GM21447 (cell line): ENCODE measurements at regions not wholly inside any gene's neighbourhood (a gene's known extent, or its start where the extent isn't known, plus 50 kb on each side); places are given as distances from the start of the nearest gene placed in this dataset.

Experiments
- ATAC-seq: cut with Tn5 transposase; IDR thresholded peaks from one replicate; pipeline ENCODE4 v1.9.1; 2021; ENCODE audit not compliant: unreplicated experiment

DNA sequence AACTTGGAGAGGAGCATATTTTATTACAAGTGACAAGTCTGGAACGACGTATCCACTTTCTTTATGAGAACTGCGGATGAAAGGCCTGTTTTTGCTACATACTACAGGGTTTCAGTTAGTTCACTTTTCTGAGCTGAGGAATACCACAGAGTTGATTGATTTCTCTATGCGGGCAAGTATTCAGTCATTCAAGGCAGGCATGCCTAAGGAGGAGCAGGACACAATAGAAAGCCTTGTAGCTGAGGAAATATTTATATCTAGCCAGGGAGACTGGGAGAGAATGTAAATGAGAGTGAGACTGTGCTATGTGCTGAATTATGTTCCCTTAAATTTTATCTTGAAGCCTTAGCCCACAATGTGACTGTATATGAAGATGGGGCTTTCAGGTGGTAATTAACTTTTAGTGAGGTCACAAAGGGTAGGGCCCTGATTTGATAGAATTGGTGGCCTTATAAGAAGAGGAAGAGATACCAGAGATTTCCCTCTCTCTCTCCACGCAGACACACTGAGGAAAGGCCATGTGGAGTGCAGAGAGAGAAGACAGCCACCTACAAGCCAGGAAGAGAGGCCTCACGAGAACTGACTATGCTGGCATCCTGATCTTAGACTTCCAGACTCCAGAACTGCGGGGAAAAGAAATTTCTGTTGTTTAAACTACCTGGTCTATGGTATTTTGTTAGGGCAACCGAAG lies 459.0 kb upstream of the ATP2B1 start:
- no peak for ATAC-seq

DNA sequence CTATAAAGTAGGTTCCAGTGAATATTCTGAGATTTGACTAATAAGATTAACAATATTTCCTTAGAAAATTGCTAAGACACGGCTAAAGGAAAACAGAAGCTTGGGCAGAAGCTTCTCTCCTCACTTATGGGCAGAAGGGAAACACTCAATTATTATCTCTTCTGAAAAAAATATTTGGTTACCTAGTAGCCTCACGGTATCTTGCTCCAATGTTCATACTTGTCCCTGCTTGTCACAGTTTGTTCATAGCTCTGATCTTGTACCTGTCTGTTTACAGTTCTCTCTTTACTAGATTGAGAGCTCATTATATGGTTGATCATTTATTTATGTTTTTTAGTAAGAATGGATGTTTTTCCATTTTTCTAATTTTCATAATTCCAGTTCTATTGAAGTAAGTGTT lies 458.0 kb upstream of the ATP2B1 start:
- no peak for ATAC-seq

DNA sequence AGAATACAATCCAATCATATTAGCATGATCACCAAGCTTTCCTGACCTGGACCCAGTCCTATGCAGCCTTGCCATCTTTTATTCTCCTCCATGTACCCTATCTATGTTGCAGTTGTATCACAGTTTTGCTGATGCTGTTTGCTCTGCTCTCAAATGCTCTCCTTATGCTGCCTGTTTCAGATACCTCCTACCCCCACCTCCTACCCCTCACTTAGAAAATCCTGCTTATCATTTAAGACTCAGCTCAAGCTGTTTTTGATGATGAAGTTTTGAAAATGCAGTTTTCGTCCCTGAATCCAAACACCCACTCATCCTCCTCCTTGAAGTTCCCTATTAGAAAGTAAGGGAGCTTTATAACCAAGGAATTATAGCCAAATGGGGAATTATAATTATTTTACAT lies 457.4 kb upstream of the ATP2B1 start:
- ATAC-seq = no peak

- no peak for ATAC-seq
These were observed 455.3 kb upstream of the ATP2B1 start for GRCh38 chr12:90163975-90164374.

DNA sequence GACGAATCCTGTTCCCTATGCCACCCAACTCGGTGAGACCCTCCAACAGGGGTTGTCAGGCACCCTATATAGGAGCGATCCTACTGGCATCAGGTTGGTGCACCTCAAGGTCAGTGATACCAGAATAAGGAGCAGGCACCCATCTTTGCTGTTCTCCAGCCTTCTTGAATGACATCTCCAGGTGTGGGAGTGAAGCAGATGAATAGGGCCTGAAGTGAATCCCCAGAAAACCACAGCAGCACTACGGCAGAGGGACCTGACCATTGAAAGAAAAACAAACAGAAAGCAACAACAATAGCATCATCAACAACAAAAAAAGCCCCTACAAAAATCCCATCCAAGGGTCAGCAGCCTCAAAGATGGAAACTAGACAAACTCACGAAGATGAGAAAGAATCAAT lies 445.2 kb upstream of the ATP2B1 start:
- ATAC-seq = no peak

- no peak for ATAC-seq
These were observed 444.4 kb upstream of the ATP2B1 start for GRCh38 chr12:90152897-90153624.

- no peak for ATAC-seq
These were observed 442.9 kb upstream of the ATP2B1 start for GRCh38 chr12:90151491-90152015.

GRCh38 chr12:90149453-90149852 lies 440.8 kb upstream of the ATP2B1 start:
- no peak for ATAC-seq

- ATAC-seq = no peak
These were observed 420.9 kb upstream of the ATP2B1 start for GRCh38 chr12:90129366-90130030.

- ATAC-seq = no peak
These were observed 419.9 kb upstream of the ATP2B1 start for GRCh38 chr12:90128526-90128925.

DNA sequence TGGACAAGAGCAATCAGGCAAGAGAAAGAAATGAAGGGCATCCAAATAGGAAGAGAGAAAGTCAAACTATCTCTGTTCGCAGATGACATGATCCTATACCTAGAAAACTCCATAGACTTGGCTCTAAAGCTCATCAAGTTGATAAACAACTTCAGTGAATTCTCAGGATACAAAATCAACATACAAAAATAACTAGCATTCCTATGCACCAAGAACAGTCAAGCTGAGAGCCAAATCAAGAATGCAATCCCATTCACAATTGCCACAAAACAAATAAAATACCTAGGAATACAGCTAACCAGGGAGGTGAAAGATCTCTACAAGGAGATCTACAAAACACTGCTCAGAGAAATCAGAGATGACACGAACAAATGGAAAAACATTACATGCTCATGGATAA lies 417.5 kb upstream of the ATP2B1 start:
- no peak for ATAC-seq

GRCh38 chr12:90124914-90125313 lies 416.3 kb upstream of the ATP2B1 start:
- ATAC-seq = no peak

DNA sequence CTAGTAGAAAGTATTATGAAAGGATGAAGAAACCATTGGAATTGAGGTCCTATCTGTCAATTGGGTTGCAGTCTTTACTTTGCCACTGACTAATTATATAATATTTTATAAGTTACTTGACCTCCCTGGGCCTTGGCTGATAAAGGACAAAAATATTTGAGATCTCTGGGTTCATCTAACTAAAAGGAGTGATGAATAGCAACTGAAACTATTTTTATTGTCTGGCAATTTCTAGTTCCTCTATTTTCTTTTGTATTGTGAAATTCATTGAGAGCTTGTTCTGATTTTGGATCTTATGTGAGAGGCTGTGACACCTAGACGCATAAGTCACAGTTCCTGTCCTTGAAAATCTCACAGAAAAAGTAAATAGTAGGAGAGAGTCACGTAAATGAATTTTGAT lies 415.7 kb upstream of the ATP2B1 start:
- ATAC-seq = no peak

GRCh38 chr12:90122681-90123080 lies 414.0 kb upstream of the ATP2B1 start:
- no peak for ATAC-seq

DNA sequence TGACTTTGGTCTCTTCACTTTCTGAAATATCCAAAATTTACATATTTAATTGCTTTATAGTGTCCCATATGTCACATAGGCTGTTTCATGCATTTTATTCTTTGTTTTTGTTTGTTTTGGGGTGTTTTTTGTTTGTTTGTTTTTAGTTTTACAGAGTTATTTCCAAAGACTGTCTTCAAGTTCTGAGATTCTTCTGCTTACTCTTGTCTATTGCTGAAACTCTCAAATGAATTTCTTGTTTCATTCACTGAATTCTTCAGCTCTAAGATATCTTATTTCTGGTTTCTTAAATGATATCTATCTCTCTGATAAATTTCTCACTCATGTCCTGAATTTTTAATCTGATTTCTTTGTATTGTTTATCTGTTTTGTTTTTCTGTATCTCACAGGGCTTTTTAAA lies 412.0 kb upstream of the ATP2B1 start:
- no peak for ATAC-seq

- ATAC-seq = no peak
These were observed 404.0 kb upstream of the ATP2B1 start for GRCh38 chr12:90112666-90113065.

GRCh38 chr12:90111791-90112580 lies 403.3 kb upstream of the ATP2B1 start:
- no peak for ATAC-seq

DNA sequence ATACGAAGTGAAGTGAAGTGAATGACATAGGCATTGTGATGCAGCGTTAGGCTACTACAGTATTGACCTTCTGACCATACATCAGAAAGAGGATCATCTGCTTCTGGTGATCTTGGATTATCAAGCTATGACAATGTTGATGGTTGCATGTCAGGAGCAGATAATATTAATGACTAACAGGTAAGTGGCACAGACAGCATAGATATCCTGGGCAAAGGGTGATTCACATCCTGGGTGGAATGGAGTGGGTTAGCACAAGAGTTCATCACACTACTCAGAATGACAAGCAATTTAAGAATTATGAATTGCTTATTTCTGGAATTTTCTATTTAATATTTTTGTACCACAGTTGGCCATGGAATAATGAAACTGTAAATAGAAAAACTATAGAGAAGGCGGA lies 397.9 kb upstream of the ATP2B1 start:
- ATAC-seq = no peak

GRCh38 chr12:90102957-90103652 lies 394.5 kb upstream of the ATP2B1 start:
- ATAC-seq = peak; percentile 84

DNA sequence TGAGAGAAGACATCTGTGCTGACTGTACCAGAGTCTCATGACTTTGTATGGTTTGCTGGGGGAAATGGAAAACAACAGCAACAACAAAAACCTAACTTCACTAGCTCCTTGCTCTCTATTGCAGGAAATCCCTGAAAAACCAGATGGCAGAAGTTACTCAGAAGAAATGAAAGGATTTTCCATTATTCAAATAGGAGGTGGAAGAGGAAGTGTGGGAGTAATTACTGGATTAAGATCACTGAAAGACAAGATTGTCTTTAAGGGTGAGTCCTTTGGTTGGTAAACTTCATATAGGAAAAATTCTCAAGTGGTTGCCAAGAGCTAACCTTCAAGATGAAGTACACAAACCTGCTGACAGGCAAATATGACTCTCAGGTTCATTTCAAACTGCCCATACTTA lies 391.9 kb upstream of the ATP2B1 start:
- no peak for ATAC-seq

DNA sequence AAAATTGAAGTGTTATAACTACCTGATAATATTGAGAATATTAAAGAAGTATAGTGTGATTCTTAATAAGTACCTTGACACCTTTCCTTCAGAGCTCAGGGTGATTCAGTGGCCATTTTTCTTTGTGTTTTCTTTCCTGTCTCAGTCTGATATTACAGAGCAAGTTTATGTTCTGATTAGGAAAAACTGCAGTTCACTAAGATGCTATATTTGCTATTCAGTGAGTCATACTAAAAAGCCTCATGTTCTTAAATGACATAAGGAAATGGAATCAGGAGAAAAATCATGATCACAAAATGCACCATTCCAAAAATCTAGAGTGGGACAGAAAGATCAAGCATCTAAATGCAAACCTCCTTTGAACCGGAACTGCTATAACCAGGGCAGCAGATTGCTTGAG lies 390.6 kb upstream of the ATP2B1 start:
- ATAC-seq = no peak
